ENCODE measurements at regions not wholly inside any gene's neighbourhood (a gene's known extent, or its start where the extent isn't known, plus 50 kb on each side); places are given as distances from the start of the nearest gene placed in this dataset.

DNA sequence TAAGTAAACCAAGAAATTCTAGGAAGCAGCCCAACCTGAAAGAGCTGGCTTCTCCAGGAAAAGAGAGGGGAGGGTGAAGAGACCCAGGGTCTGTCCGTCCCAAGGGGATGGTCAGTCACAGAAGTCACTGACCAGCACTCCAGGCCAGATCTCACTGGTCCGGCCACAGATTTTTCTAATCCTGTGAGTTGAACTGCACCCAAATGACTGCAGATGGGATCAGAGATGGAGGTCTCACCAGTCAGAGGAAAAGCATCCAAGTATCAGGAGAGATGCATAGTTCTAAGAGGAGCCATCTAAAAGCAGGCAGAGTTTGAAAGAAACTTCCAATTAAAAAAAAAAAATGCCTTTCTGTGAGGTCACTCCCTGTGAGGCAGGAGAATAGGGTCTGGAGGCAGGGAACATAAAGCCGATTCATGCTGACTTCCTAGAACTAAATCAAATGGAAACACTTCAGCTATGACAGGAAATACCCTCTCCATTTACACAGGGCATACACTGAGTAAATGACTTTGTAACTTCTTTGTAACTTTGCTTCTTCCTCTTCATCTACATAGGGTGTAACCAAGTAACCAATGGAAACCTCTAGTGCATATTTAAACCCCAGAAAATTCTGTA lies 144.5 kb downstream of the CCDC34 start:
- peaks cover 45% of the 10 kb centered on the region for H3K4me1 ChIP-seq
- DNase-seq (ENCODE audit: low read depth in 1 of 2, low spot score in 1 of 2) (peak in 1 of 2 experiments; percentile 60), ATAC-seq (peak; percentile 56 to 76; a peak in 4 of 6 replicates), FAIRE-seq (no peak)
- peak overlapping the region; percentile 53 to 79; a peak in 5 of 6 replicates for H3K27ac ChIP-seq
- ChIA-PET CTCF (interaction anchor here (0.7 to 1.3 kb wide), 4 partner anchors 35 to 267 kb away, joined by 3 to 4 read pairs (median 3); no protein-coding TSS in a partner anchor), POLR2A (no interaction called here)
- peak; percentile 40 for TF ChIP-seq MAFK (IDR thresholded peaks at IDR 0.05; ENCODE audit: partially characterized antibody)
- no peak for TF ChIP-seq EHMT2 (IDR thresholded peaks at IDR 0.05; ENCODE audit: low read depth)
- no peak overlapping the region for H3K4me3 ChIP-seq
- H3K9me3 ChIP-seq, result no peaks in the 10 kb centered on the region
- H3K4me2 ChIP-seq, result peak overlapping the region; percentile 42
- WGBS (ENCODE audit: missing lambda C conversion rate), result 58% methylated on average over 3 of the region's 3 CpGs

DNA sequence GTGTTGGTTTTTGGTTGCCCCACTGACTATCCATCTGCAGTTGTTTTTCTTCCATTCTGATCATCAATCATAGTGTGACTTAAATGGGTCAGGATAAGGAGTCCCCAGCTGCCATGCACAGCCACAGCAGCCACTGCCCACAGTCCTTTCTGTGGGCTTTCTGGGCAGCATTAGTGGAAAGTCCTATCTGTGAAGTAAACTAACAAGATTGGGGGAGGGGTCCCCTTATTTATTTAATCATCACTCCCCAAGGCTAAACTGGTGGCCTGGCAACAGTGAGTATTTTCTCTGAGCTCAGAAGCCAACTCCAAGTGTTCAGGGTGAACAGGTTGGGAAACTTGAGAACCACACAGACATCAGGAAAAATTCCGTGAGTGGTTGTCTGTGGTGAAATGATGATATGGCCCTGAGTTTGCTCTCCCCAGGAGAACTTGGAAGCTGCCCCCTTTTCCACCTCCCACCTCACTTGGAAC lies 145.0 kb downstream of the CCDC34 start:
- no peak for TF ChIP-seq HMGXB4 (CRISPR knock-in tag; IDR thresholded peaks at IDR 0.05; ENCODE audit: borderline replicate concordance)
- no peak for TF ChIP-seq NFE2L2 (conservative IDR thresholded peaks at IDR 0.05; ENCODE audit: low read length)
- TF ChIP-seq SREBF2 (IDR thresholded peaks at IDR 0.05), result no peak
- TF ChIP-seq RCOR1 (IDR thresholded peaks at IDR 0.05; ENCODE audit: low read depth, low read length), result no peak
- TF ChIP-seq ESRRA (IDR thresholded peaks at IDR 0.05; ENCODE audit: borderline replicate concordance, low read length), result no peak
- TF ChIP-seq, protein P1, sequence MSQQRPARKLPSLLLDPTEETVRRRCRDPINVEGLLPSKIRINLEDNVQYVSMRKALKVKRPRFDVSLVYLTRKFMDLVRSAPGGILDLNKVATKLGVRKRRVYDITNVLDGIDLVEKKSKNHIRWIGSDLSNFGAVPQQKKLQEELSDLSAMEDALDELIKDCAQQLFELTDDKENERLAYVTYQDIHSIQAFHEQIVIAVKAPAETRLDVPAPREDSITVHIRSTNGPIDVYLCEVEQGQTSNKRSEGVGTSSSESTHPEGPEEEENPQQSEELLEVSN (IDR thresholded peaks at IDR 0.05; ENCODE audit: borderline replicate concordance, low read depth), result no peak
- no peak for TF ChIP-seq CEBPB (IDR thresholded peaks at IDR 0.05)
- no peak for TF ChIP-seq BHLHE40 (IDR thresholded peaks at IDR 0.05; ENCODE audit: low read depth, low read length)
- no peak for TF ChIP-seq HEYL (CRISPR knock-in tag; IDR thresholded peaks at IDR 0.05)
- TF ChIP-seq HOXB5 (CRISPR knock-in tag; IDR thresholded peaks at IDR 0.05), result no peak
- no peak for TF ChIP-seq PHF8 (IDR thresholded peaks at IDR 0.05; ENCODE audit: borderline replicate concordance, low read depth)
- CTCF ChIA-PET, result interaction anchor here (0.8 to 1.3 kb wide), 4 partner anchors 10 to 268 kb away, joined by 3 to 4 read pairs (median 4); no protein-coding TSS in a partner anchor
- FAIRE-seq (no peak), ATAC-seq (peak in 1 of 2 experiments; percentile 43; a peak in 3 of 6 replicates), DNase-seq (ENCODE audit: low read depth in 1 of 2, low spot score in 1 of 2) (no peak)
- Histone ChIP-seq H3K27ac (peak overlapping the region; percentile 53 to 79; a peak in 5 of 6 replicates), H3K9me3 (no peaks in the 10 kb centered on the region), H3K4me3 (no peak overlapping the region), H3K4me1 (peaks cover 51% of the 10 kb centered on the region), H3K4me2 (peak overlapping the region; percentile 42)
- 43% methylated on average over 1 of the region's 1 CpG for WGBS (ENCODE audit: missing lambda C conversion rate)
- POLR2A ChIA-PET, result no interaction called here

DNA sequence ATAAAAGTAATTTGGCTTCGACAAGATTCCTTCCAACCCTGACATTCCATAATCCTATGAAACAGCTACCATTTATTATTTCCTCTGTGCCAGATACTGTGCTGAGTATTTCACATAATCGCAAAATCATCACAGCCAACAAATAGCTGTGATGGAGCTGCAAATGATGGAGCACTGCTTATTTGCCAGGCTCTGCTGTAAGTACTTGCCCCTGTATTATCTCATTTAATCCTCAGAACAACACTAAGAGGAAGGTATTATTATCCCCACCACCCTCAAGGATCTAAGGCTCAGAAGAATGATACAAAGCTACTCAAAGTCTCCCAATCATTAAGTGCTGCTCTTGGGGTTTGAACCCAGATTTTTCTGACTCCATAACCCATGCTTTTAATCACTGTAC lies 145.5 kb downstream of the CCDC34 start:
- WGBS (ENCODE audit: missing lambda C conversion rate), result 94% methylated on average over 2 of the region's 2 CpGs
- CTCF ChIA-PET, result interaction anchor here (0.8 to 1.3 kb wide), 4 partner anchors 10 to 268 kb away, joined by 3 to 4 read pairs (median 4); no protein-coding TSS in a partner anchor
- TF ChIP-seq SREBF2 (IDR thresholded peaks at IDR 0.05) (no peak), REST (IDR thresholded peaks at IDR 0.05) (no peak)
- H3K27ac ChIP-seq, result peak overlapping the region in 1 of 2 experiments; percentile 79; a peak in 3 of 6 replicates
- POLR2A ChIA-PET, result no interaction called here
- H3K4me3 ChIP-seq, result no peak overlapping the region
- H3K4me1 ChIP-seq, result peaks cover 55% of the 10 kb centered on the region
- DNase-seq (ENCODE audit: low read depth in 1 of 2, low spot score in 1 of 2) (no peak), ATAC-seq (no peak), FAIRE-seq (no peak)
- no peak overlapping the region for H3K4me2 ChIP-seq
- no peaks in the 10 kb centered on the region for H3K9me3 ChIP-seq
